ENCODE measurements at regions not wholly inside any gene's neighbourhood (a gene's known extent, or its start where the extent isn't known, plus 50 kb on each side); places are given as distances from the start of the nearest gene placed in this dataset.

GRCh38 chrX:22912616-22913015, 87.1 kb upstream of the DDX53 start:
- no peak for TF ChIP-seq POLR2A (IDR thresholded peaks at IDR 0.05; ENCODE audit: low read depth)
- TF ChIP-seq, protein P1, sequence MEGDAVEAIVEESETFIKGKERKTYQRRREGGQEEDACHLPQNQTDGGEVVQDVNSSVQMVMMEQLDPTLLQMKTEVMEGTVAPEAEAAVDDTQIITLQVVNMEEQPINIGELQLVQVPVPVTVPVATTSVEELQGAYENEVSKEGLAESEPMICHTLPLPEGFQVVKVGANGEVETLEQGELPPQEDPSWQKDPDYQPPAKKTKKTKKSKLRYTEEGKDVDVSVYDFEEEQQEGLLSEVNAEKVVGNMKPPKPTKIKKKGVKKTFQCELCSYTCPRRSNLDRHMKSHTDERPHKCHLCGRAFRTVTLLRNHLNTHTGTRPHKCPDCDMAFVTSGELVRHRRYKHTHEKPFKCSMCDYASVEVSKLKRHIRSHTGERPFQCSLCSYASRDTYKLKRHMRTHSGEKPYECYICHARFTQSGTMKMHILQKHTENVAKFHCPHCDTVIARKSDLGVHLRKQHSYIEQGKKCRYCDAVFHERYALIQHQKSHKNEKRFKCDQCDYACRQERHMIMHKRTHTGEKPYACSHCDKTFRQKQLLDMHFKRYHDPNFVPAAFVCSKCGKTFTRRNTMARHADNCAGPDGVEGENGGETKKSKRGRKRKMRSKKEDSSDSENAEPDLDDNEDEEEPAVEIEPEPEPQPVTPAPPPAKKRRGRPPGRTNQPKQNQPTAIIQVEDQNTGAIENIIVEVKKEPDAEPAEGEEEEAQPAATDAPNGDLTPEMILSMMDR (IDR thresholded peaks at IDR 0.05): no peak

Data from esophagus muscularis mucosa (tissue), 3 donors.